Esophagus muscularis mucosa (tissue), 4 donors: ENCODE measurements at regions not wholly inside any gene's neighbourhood (a gene's known extent, or its start where the extent isn't known, plus 50 kb on each side); places are given as distances from the start of the nearest gene placed in this dataset.
"Not testable (repeated sequence)": the region's sequence is repeated elsewhere in the genome, so short reads cannot be mapped to it uniquely, and the experiment has no call there.

Experiments used
- EP300 ChIP-seq: sonication (generic); formaldehyde crosslinking; IDR thresholded peaks from one replicate; pipeline ENCODE4 v1.6.1; 2017; ENCODE audit warnings: antibody characterized with exemption
- POLR2A ChIP-seq: fragments of 450-650 bp; IDR thresholded peaks from one replicate; pipeline ENCODE4 v1.6.1; 2017; ENCODE audit warnings: antibody characterized with exemption, moderate library complexity, mild to moderate bottlenecking, low read depth
- POLR2AphosphoS5 ChIP-seq, 2 donors: sonication (generic); formaldehyde crosslinking; IDR thresholded peaks; one replicate each; pipeline ENCODE4 v1.6.1; 2017; ENCODE audit warnings: antibody characterized with exemption in 2 of 2
- TF ChIP-seq, protein P1 (sequence below), 3 experiments: fragments of 200-600 bp in 2 of 3; fragments of 450-650 bp in 1 of 3; sonication (generic) in 2 of 3; IDR thresholded peaks; one replicate each; pipeline ENCODE4 v1.5.1; 2017 to 2019; ENCODE audit warnings: antibody characterized with exemption in 3 of 3, mild to moderate bottlenecking in 2 of 3, moderate library complexity in 1 of 3

DNA sequence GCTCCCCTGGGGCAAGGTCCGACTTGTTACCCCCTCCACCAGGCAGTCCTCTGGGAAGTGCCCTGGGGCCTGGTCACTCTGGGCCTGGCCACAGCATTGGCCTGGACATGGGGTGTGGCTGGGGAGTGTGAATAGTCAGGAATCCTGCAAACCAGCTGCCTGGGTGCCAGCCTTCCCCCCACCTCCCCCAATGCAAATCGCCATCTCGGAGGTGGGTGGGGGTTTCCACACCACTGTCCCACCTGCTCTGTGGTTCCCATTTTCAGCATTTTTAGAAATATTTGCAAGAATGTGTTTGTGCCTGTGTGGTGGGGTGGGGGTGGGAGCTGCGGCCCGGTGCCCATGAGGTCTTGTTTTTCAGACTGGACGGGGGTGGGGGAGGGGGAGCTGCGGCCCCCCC, 159.7 kb downstream of the TMEM121 start:
- TF ChIP-seq, protein P1, sequence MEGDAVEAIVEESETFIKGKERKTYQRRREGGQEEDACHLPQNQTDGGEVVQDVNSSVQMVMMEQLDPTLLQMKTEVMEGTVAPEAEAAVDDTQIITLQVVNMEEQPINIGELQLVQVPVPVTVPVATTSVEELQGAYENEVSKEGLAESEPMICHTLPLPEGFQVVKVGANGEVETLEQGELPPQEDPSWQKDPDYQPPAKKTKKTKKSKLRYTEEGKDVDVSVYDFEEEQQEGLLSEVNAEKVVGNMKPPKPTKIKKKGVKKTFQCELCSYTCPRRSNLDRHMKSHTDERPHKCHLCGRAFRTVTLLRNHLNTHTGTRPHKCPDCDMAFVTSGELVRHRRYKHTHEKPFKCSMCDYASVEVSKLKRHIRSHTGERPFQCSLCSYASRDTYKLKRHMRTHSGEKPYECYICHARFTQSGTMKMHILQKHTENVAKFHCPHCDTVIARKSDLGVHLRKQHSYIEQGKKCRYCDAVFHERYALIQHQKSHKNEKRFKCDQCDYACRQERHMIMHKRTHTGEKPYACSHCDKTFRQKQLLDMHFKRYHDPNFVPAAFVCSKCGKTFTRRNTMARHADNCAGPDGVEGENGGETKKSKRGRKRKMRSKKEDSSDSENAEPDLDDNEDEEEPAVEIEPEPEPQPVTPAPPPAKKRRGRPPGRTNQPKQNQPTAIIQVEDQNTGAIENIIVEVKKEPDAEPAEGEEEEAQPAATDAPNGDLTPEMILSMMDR (IDR thresholded peaks at IDR 0.05): not testable (repeated sequence)
- TF ChIP-seq POLR2A; POLR2AphosphoS5 (IDR thresholded peaks at IDR 0.05); EP300: not testable (repeated sequence)
